MG63 (cell line): ENCODE measurements at regions not wholly inside any gene's neighbourhood (a gene's known extent, or its start where the extent isn't known, plus 50 kb on each side); places are given as distances from the start of the nearest gene placed in this dataset.

Source experiments
- DNase-seq: peaks from one replicate; pipeline ENCODE4 v3.0.0-alpha.2; 2020
- H3K27me3 ChIP-seq: fragments of 250-450 bp; sonication (Bioruptor Pico); 2 replicates; pipeline ENCODE4 v1.5.1; 2020; ENCODE audit warnings: mild to moderate bottlenecking, moderate library complexity
- H3K36me3 ChIP-seq: fragments of 250-450 bp; sonication (Bioruptor Pico); 2 replicates; pipeline ENCODE4 v1.5.1; 2020; ENCODE audit warnings: mild to moderate bottlenecking, moderate library complexity
- H3K4me3 ChIP-seq: fragments of 250-450 bp; sonication (Bioruptor Pico); 2 replicates; pipeline ENCODE4 v1.5.1; 2020; ENCODE audit warnings: mild to moderate bottlenecking, moderate library complexity
- H3K9me3 ChIP-seq: fragments of 250-450 bp; sonication (Bioruptor Pico); 2 replicates; pipeline ENCODE4 v1.5.1; 2020; ENCODE audit warnings: mild to moderate bottlenecking, moderate library complexity

DNA sequence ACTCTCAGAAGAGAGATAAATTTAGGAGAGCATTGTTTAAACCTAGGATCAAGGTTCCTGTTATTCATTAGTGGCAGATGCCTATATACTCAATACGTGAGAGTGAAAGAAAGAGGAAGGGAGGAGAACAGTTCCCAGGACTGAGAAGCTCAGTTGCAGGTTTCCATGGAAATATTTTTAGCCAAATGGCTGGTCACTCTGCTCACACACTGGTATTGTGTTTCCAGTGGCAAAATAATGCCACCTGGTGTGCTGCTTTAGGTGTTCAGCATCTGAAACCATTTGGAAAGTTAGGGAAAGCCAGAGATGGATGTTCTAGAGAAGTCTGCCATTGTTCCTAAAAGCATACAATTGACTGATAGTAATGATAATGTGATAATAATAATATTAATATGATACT is 827.7 kb downstream of the SORCS3 start:
- H3K4me3 ChIP-seq = no peak overlapping the region
- H3K9me3 ChIP-seq = no peaks in the 10 kb centered on the region
- H3K36me3 ChIP-seq = no peaks in the 10 kb centered on the region
- no peaks in the 10 kb centered on the region for H3K27me3 ChIP-seq
- no peak for DNase-seq

DNA sequence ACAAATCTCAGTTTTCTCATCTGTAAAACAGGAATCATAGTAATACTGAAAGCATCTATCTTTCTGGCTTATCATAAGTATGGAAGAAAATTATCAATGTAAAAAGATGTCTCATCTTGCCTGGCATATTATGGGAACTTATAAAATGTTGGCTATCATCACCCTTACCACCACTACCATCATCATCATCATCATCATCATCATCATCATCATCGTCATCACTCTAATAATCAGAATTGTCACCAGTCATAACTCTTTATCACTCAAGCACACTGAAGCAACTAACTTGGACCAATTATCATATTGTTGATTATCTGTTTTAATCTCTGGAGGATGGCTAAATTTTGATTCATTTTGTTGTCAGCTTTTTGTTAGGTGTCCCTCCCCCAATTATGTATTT is 825.4 kb downstream of the SORCS3 start:
- H3K4me3 ChIP-seq = no peak overlapping the region
- H3K9me3 ChIP-seq = no peaks in the 10 kb centered on the region
- no peak for DNase-seq
- no peaks in the 10 kb centered on the region for H3K27me3 ChIP-seq
- no peaks in the 10 kb centered on the region for H3K36me3 ChIP-seq

DNA sequence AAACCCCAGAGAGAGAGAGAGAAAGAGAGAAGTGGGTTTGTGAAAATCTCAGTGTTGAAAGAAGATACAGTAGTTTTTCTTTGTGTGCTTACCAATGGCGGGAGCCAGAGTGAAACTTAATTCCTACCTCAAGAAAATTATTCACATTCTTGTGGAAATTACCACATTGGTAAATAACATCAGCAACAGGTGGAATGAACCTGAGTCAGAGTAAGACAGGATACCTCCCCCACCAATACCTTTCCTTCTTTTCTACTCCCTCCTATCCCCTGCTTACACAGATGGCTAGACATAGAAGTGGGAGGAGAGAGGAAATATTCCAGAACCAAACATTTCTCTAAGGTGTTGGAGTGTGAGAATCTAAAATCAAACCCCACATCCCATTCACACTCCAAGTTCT is 793.9 kb downstream of the SORCS3 start:
- Histone ChIP-seq H3K9me3 (no peaks in the 10 kb centered on the region), H3K4me3 (no peak overlapping the region)
- no peak for DNase-seq

DNA sequence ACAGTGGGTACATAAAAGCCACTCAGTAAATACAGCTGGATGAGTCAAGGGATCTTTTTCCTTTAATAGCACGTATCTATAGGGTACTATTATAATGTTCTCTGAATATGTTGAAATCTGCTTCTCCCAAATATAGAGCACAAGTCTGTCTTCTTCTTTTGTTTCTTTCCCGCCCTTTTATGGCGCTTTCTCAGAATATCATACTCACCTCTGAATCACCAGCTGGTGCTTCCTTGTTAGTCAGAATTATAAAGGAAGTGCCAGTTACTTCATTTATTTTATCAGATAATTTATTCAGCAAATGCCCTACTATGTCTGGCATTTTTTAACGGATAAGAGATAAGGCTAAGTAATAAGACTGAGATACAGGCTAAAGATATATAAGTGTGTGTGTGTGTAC is 772.9 kb downstream of the SORCS3 start:
- H3K4me3 ChIP-seq = no peak overlapping the region
- H3K9me3 ChIP-seq = no peaks in the 10 kb centered on the region
- no peak for DNase-seq
- H3K36me3 ChIP-seq = no peaks in the 10 kb centered on the region
- H3K27me3 ChIP-seq = no peaks in the 10 kb centered on the region

More for the DNA sequence above, 793.9 kb downstream of the SORCS3 start:
- Histone ChIP-seq H3K27me3 (no peaks in the 10 kb centered on the region), H3K36me3 (no peaks in the 10 kb centered on the region)

DNA sequence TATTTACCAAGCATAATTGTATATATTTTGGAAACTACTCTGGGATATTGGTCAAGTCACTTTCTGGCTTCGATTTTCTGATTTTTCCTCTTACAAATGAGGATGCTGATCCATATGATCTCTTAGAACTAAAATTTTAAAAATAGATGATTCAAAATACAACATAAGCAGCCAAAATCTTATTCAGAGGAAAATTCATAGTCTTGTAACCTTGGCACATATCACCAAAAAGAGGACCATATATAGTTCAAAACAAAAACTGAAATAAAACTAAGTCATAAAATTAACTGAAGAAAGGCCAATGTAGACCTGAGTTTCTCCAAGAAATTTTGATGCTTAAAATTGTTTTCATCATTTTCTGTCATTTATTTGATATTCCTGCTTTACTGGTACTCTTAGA is 768.3 kb downstream of the SORCS3 start:
- H3K9me3 ChIP-seq = no peaks in the 10 kb centered on the region
- no peaks in the 10 kb centered on the region for H3K36me3 ChIP-seq
- H3K27me3 ChIP-seq = no peaks in the 10 kb centered on the region
- no peak for DNase-seq
- H3K4me3 ChIP-seq = no peak overlapping the region

DNA sequence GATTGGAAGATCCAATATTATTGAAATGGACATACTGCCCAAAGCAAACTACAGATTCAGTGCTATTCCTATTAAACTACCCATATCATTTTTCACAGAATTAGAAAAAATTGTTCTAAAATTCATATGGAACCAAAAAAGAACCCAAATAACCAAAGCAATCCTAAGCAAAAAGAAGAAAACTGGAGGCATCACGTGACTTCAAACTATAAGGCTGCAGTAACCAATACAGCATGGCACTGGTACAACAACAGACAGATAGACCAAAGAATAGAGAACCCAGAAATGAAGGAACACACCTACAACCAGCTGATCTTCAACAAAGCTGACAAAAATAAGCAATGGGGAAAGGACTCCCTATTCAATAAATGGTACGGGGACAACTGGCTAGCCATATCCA is 765.4 kb downstream of the SORCS3 start:
- no peak for DNase-seq
- H3K27me3 ChIP-seq = no peaks in the 10 kb centered on the region
- no peaks in the 10 kb centered on the region for H3K36me3 ChIP-seq
- no peak overlapping the region for H3K4me3 ChIP-seq
- H3K9me3 ChIP-seq = no peaks in the 10 kb centered on the region

DNA sequence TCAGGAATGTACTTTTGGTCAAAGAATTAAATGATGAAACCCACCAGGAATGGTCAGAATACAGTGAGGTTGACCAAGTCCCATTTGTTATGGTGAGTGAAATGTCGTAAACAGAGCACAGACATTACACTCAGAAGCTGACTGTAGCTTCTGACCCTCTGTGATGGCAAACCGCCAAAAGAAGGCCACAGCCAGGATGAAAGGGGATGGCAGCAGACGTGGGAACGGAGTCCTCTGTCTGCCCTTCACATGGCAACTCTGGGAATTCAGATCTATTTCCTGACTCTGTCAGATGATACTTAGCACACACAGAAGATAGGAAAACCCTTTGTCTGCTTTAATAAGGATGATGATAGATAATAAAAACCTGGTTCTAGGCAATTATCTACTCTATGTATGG is 757.1 kb downstream of the SORCS3 start:
- Histone ChIP-seq H3K36me3 (no peaks in the 10 kb centered on the region), H3K27me3 (no peaks in the 10 kb centered on the region), H3K4me3 (no peak overlapping the region), H3K9me3 (no peaks in the 10 kb centered on the region)
- DNase-seq = no peak

DNA sequence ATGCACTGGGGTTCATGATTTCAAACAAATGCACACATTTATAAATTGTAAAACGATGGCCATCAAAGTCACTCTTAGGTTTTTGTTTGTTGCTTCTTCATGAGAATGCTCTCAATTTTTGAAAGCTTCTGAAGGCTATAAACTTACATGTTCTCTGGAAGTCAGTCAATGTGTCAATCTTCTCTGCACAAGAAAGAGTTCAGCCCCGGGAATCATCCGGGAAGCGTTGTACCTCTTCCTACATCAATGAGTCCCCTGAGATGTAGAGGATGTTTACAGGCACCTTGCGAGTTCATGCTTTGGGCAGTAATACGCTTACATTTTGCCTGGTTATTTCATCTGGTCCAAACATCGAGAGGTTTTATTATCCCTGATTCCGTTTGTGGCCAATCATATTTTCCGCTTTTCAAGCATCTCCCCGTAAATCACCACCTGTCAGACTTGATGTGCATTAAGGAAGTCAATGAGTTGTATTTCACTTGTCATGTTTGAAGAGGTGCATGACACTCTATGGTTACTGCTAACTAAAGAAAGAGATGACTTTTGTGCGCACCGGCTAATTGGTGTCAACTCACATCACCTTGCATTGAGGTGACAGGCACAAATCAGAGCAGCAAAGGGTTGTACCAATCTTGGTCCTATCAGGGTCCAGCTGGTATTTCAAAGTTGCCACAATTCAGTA is 750.7 kb downstream of the SORCS3 start:
- Histone ChIP-seq H3K36me3 (no peaks in the 10 kb centered on the region), H3K9me3 (no peaks in the 10 kb centered on the region), H3K27me3 (no peaks in the 10 kb centered on the region), H3K4me3 (no peak overlapping the region)
- DNase-seq = no peak

DNA sequence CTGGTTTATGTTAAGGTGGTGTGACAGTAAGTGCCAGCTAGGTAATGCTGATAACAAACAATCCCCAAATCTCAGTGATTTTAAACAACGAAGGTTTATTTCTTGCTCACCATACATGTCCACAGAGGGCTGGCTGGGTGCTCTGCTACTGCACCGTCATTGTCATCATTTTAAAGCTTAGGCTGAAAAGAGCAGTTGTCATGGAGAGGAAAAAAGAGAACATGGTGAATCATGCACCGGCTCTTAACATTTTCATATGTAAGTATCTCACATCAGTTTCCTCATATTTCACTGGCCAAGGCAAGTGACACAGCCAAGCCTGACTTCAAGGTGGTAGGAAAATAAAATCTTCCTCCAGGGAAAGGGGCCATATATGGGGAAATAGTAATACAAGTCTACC is 746.9 kb downstream of the SORCS3 start:
- Histone ChIP-seq H3K4me3 (no peak overlapping the region), H3K36me3 (no peaks in the 10 kb centered on the region)

DNA sequence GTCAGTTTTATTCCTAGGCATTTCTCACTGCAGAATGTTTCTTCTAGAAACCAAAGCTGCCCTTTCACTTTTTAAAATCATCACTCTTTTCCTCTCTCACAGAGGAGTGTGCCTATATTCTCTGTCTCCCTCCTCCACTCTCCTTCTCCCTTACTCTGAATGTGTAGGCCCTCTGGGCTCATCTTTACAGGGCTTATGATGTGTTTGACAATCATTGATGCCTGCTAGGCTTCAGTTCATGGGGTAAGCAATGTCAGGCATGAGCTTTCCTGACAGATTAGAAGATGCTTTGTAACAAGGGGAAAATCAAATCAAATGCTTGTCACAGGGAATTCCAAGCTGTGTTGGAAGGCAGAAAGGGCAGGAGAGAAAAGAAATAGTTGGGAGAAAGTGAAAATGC is 742.9 kb downstream of the SORCS3 start:
- no peak overlapping the region for H3K4me3 ChIP-seq
- H3K36me3 ChIP-seq = no peaks in the 10 kb centered on the region
- no peaks in the 10 kb centered on the region for H3K9me3 ChIP-seq
- no peaks in the 10 kb centered on the region for H3K27me3 ChIP-seq
- DNase-seq = no peak

More for the DNA sequence above, 746.9 kb downstream of the SORCS3 start:
- Histone ChIP-seq H3K9me3 (no peaks in the 10 kb centered on the region), H3K27me3 (no peaks in the 10 kb centered on the region)
- no peak for DNase-seq

DNA sequence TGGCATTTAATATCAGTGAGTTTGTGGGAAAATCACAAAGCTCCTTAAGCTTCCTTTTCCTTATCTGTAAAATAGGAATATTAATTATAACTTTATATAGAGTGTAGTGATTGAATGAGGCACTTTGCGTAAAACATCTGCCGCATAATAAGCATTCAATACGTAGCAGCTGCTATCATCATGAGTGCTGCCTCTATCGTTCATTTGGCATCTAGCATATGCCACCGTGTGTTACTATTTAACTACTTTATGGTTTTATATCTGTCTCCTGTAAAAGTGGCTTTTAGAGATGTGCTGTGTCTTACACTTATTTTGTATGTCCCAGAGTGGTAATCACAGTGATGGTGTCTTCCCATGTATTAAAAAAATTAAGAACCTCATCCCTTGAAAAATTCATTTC is 729.6 kb downstream of the SORCS3 start:
- Histone ChIP-seq H3K4me3 (no peak overlapping the region), H3K9me3 (no peaks in the 10 kb centered on the region), H3K36me3 (no peaks in the 10 kb centered on the region), H3K27me3 (no peaks in the 10 kb centered on the region)
- DNase-seq = no peak

DNA sequence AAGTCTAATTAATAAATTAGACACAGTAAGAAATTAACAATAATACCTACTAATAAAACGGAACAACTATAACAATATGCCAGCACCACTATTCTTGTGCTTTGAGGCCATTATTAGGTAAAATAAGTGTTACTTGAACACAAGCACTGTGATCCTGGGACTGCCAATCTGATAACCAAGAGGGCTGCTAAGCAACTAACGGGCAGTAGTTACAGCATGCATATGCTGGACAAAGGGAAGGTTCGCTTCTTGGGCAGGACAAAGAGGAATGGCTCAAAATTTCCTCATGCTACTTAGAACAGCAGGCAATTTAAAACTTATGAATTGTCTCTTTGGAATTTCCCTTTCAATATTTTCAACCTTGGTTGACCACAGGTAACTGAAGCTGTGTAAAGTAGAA is 718.6 kb downstream of the SORCS3 start:
- no peaks in the 10 kb centered on the region for H3K9me3 ChIP-seq
- no peaks in the 10 kb centered on the region for H3K36me3 ChIP-seq
- H3K4me3 ChIP-seq = no peak overlapping the region
- no peak for DNase-seq
- H3K27me3 ChIP-seq = no peaks in the 10 kb centered on the region

DNA sequence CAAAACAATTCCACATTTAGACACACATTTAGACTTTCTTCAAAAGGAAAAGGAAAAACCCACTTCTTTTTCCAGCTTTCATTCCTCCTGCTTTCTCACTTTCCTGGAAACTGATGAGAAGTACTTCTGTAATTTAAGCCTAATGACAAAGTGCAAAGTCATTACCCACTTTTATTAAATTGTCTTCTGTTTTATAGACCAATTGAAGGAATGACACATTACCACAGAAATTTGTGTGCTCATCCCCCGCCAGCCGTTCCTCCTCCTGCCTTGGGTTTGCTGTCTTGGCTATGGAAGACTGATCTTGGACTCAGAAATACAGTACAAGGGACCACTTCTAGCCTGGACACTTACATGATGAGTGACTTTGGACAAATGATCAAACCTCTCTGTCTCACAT is 717.8 kb downstream of the SORCS3 start:
- no peak for DNase-seq
- Histone ChIP-seq H3K9me3 (no peaks in the 10 kb centered on the region), H3K4me3 (no peak overlapping the region), H3K36me3 (no peaks in the 10 kb centered on the region), H3K27me3 (no peaks in the 10 kb centered on the region)

DNA sequence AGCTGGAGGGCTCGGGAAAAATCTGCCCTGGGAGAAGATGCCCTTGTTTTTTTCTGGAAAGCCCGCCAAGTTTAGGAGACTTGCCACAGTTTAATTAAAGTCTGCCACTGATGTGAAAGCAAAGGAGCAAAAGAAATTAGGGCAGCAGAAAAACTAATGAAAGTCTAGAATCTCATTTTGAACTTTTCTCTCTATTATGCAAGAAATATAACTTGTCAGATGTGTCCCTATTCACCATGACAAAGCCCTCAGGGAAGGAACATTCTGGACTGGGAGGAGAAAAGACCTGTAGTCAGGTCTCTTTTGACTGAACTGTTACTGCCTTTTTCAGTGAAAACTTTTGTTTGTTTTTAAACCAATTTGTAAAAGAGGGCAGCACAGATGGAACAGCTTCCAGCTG is 715.5 kb downstream of the SORCS3 start:
- Histone ChIP-seq H3K27me3 (no peaks in the 10 kb centered on the region), H3K9me3 (no peaks in the 10 kb centered on the region), H3K36me3 (no peaks in the 10 kb centered on the region), H3K4me3 (no peak overlapping the region)
- no peak for DNase-seq

DNA sequence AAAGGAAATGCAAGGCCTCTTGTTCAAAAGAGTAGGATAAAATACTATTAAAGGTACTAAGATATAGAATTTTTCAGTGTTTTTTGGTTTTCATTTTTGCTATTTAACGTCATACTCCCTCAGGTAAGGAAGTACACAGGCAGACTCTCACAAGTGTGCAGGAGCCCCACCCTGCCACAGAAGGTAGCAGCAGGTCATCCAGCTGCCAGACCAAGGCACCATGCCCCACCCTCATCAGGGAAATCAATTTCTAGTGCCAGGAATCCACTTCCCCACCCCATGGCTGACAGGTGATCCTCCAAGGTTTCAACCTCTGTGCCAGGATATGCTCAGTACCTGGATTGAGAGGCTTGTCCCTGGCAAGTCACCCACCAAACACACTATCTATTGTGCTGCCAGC is 712.9 kb downstream of the SORCS3 start:
- Histone ChIP-seq H3K27me3 (no peaks in the 10 kb centered on the region), H3K36me3 (no peaks in the 10 kb centered on the region), H3K4me3 (no peak overlapping the region), H3K9me3 (no peaks in the 10 kb centered on the region)
- DNase-seq = no peak

DNA sequence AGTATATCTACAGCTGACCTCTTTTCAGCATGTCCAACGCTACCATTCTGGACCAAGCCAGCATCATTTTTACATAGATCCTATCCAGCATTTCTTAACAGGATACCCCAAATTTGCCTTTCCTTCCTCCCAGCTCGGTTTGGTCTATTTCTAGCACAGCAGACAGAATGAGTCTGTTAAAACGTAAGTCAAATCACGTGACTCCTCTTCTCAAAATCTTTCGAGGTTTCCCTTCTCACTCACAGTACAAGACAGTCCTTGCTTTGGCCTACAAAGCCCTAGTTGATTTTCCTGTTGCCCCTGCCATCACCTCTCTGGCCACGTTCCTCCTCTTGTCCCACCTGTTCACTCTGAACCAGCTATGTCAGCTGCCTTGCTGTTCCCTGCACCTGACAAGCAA is 711.7 kb downstream of the SORCS3 start:
- no peak overlapping the region for H3K4me3 ChIP-seq
- H3K27me3 ChIP-seq = no peaks in the 10 kb centered on the region
- no peaks in the 10 kb centered on the region for H3K36me3 ChIP-seq
- no peak for DNase-seq
- H3K9me3 ChIP-seq = no peaks in the 10 kb centered on the region

DNA sequence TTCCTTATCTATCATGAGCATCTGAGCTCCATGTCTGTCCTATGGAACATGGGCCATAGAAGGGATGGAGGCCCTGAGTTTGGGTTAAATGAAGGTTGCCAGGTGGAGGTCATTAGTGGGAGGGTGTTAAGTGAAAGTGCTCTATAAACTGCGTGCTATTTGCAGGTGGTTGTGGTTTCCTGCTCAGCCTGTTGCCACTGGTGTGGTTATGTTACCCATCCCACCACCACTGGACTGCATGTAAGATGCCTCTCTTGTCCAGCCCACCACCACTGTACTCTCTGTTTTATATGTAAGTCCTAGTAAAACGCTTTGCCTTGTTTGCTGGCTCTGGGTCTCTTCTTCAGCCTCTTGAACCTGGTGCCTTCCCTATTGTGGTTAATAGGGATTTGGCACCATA is 711.2 kb downstream of the SORCS3 start:
- H3K9me3 ChIP-seq = no peaks in the 10 kb centered on the region
- no peak for DNase-seq
- no peak overlapping the region for H3K4me3 ChIP-seq
- H3K27me3 ChIP-seq = no peaks in the 10 kb centered on the region
- no peaks in the 10 kb centered on the region for H3K36me3 ChIP-seq

DNA sequence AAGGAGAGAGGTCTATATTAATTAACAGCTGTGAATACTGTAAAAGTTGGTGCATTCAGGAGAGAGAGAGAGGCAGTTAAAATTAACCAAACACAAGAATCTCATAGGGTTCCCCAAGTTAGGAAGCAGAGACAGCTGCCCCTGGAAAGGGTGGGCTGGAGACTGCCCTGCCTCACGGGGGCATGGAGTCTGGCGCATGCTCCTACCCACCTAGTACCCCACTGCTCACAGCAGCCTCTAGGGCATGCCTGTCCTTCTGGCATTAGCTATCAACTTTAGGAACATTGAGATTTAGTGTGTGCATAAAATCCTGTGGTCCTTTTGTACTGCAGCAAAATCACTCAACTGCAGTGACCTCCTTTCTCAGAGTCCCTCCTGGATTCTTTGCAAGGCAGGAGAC is 710.1 kb downstream of the SORCS3 start:
- H3K4me3 ChIP-seq = no peak overlapping the region
- no peaks in the 10 kb centered on the region for H3K27me3 ChIP-seq
- no peak for DNase-seq
- H3K36me3 ChIP-seq = no peaks in the 10 kb centered on the region
- H3K9me3 ChIP-seq = no peaks in the 10 kb centered on the region

DNA sequence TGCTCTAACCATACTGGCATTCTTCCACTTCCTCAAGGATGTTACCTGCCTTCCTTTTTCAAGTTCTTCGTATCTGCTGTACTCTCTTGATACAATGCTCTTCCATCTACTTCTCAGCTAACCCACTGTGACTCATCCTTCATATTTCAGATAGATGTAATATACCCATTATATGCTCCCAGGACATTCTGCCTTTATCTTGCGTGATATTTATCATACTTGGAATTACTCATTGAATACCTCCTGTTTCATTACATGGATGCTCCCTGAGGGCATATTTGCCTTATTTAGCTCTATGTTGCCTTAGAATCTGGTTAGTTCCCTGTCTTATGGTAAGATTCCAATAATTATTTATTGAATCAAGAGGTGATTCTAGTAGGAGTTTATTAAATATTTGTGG is 706.4 kb downstream of the SORCS3 start:
- Histone ChIP-seq H3K36me3 (no peaks in the 10 kb centered on the region), H3K4me3 (no peak overlapping the region), H3K27me3 (no peaks in the 10 kb centered on the region), H3K9me3 (no peaks in the 10 kb centered on the region)
- no peak for DNase-seq
